PC-3 (cell line): ENCODE measurements at regions not wholly inside any gene's neighbourhood (a gene's known extent, or its start where the extent isn't known, plus 50 kb on each side); places are given as distances from the start of the nearest gene placed in this dataset.

Experiments used
- ATAC-seq: fragments of 200-7000 bp; cut with Tn5 transposase; 2 replicates; pipeline ENCODE4 v1.9.1; 2020; ENCODE audit warnings: mild to moderate bottlenecking, moderate library complexity
- BruUV-seq: library from RNA; stranded (reverse); fragments of 400-500 nt; replicated peaks from 2 replicates; lab custom pipeline; 2021; lab: Mats Ljungman, UMichigan
- CTCF ChIA-PET: fragments of 300-600 bp; sonication (Branson Sonifier 250); formaldehyde crosslinking; loops from one replicate; lab custom pipeline; 2022; ENCODE audit warnings: antibody characterized with exemption; lab: Charles Lee
- POLR2A ChIA-PET: fragments of 300-600 bp; sonication (Branson Sonifier 250); formaldehyde crosslinking; loops from one replicate; lab custom pipeline; 2022; ENCODE audit warnings: antibody characterized with exemption; ENCODE audit not compliant: unreplicated experiment; lab: Charles Lee
- DNase-seq: peaks from one replicate; pipeline ENCODE4 v3.0.0-alpha.2; 2015
- H2AFZ ChIP-seq: fragments of 300-600 bp; sonication (generic); 2 replicates; pipeline ENCODE4 v1.6.0; 2016; ENCODE audit warnings: antibody characterized with exemption, low read length
- H3F3A ChIP-seq: fragments of 300-600 bp; sonication (generic); one replicate; pipeline ENCODE4 v1.6.0; 2017; ENCODE audit warnings: antibody characterized with exemption, low read length, control low read depth, mild to moderate bottlenecking; ENCODE audit not compliant: unreplicated experiment
- H3K27ac ChIP-seq: fragments of 300-600 bp; sonication (generic); 2 replicates; pipeline ENCODE4 v1.5.1; 2016; ENCODE audit warnings: mild to moderate bottlenecking, low read length
- H3K27me3 ChIP-seq: fragments of 300-600 bp; sonication (generic); 2 replicates; pipeline ENCODE4 v1.6.1; 2016; ENCODE audit warnings: low read length, mixed read lengths
- H3K36me3 ChIP-seq: fragments of 300-600 bp; sonication (generic); 2 replicates; pipeline ENCODE4 v1.6.1; 2016; ENCODE audit warnings: low read depth, mixed run types, low read length, mixed read lengths
- H3K4me1 ChIP-seq: fragments of 300-600 bp; sonication (generic); 2 replicates; pipeline ENCODE4 v1.5.1; 2016; ENCODE audit warnings: low read length; ENCODE audit not compliant: insufficient read depth
- H3K4me2 ChIP-seq: fragments of 300-600 bp; sonication (generic); 2 replicates; pipeline ENCODE4 v1.6.0; 2016; ENCODE audit warnings: low read length
- H3K4me3 ChIP-seq: fragments of 300-600 bp; sonication (generic); 2 replicates; pipeline ENCODE4 v1.5.1; 2016; ENCODE audit warnings: mild to moderate bottlenecking, low read length, mixed read lengths
- H3K79me2 ChIP-seq: fragments of 300-600 bp; sonication (generic); 2 replicates; pipeline ENCODE4 v1.6.1; 2017; ENCODE audit warnings: low read length, mixed read lengths
- H3K9ac ChIP-seq: fragments of 300-600 bp; sonication (generic); 2 replicates; pipeline ENCODE4 v1.6.0; 2016; ENCODE audit warnings: mild to moderate bottlenecking, low read length
- H3K9me2 ChIP-seq: fragments of 300-600 bp; sonication (generic); replicated peaks from 2 replicates; pipeline ENCODE4 v1.6.1; 2016; ENCODE audit warnings: mixed run types, low read length, mixed read lengths
- H3K9me3 ChIP-seq: fragments of 300-600 bp; sonication (generic); 2 replicates; pipeline ENCODE4 v1.6.1; 2016; ENCODE audit warnings: low read length, mixed read lengths
- H4K20me1 ChIP-seq: fragments of 300-600 bp; sonication (generic); 2 replicates; pipeline ENCODE4 v1.6.1; 2016; ENCODE audit warnings: low read length, mixed read lengths
- CTCF ChIP-seq: fragments of 300-600 bp; sonication (generic); conservative IDR thresholded peaks from 2 replicates; pipeline ENCODE4 v1.5.1; 2017; ENCODE audit warnings: antibody characterized with exemption, low read depth, mild to moderate bottlenecking, low read length
- EZH2 ChIP-seq: fragments of 300-600 bp; sonication (generic); IDR thresholded peaks from one replicate; pipeline ENCODE4 v1.6.1; 2017; ENCODE audit warnings: antibody characterized with exemption, mild to moderate bottlenecking, low read length; ENCODE audit not compliant: unreplicated experiment
- EZH2phosphoT487 ChIP-seq: fragments of 300-600 bp; sonication (generic); IDR thresholded peaks from 2 replicates; pipeline ENCODE4 v1.6.1; 2018; ENCODE audit warnings: mild to moderate bottlenecking, antibody characterized with exemption, low read length, borderline replicate concordance
- intact Hi-C: fragments of 100-400 bp; cut with micrococcal nuclease; formaldehyde crosslinking; loops from 2 replicates; pipeline ENCODE4 v1.9.0; 2023

- Histone ChIP-seq H3K4me1 (no peaks in the 10 kb centered on the region), H3K36me3 (no peaks in the 10 kb centered on the region), H2AFZ (no peak overlapping the region), H3K27me3 (peaks cover 81% of the 10 kb centered on the region), H3K79me2 (no peaks in the 10 kb centered on the region), H3K9ac (no peak overlapping the region), H4K20me1 (no peaks in the 10 kb centered on the region), H3K4me3 (no peak overlapping the region), H3K9me3 (no peaks in the 10 kb centered on the region), H3K27ac (no peak overlapping the region), H3K9me2 (no peaks in the 10 kb centered on the region), H3F3A (no peaks in the 10 kb centered on the region), H3K4me2 (no peak overlapping the region)
- ChIA-PET CTCF (no interaction called here), POLR2A (no interaction called here)
- TF ChIP-seq CTCF = no peak
- intact Hi-C loops = no loop called here
- no peak for DNase-seq
- no peak for ATAC-seq
- no TSS peak for BruUV-seq
These were observed 761.1 kb upstream of the MMS22L start for GRCh38 chr6:98044151-98044561.

GRCh38 chr6:98044791-98045470 lies 761.9 kb upstream of the MMS22L start:
- no peak overlapping the region for H3K27ac ChIP-seq
- no peak overlapping the region for H3K9ac ChIP-seq
- H3K79me2 ChIP-seq = no peaks in the 10 kb centered on the region
- peaks cover 84% of the 10 kb centered on the region for H3K27me3 ChIP-seq
- H3F3A ChIP-seq = no peaks in the 10 kb centered on the region
- ATAC-seq (no peak), DNase-seq (no peak)
- H3K4me1 ChIP-seq = no peaks in the 10 kb centered on the region
- no peaks in the 10 kb centered on the region for H3K36me3 ChIP-seq
- intact Hi-C loops = no loop called here
- H3K4me3 ChIP-seq = no peak overlapping the region
- no peaks in the 10 kb centered on the region for H3K9me3 ChIP-seq
- H3K9me2 ChIP-seq = no peaks in the 10 kb centered on the region
- no peak overlapping the region for H2AFZ ChIP-seq
- BruUV-seq = no TSS peak
- H3K4me2 ChIP-seq = no peak overlapping the region
- ChIA-PET CTCF (no interaction called here), POLR2A (no interaction called here)
- H4K20me1 ChIP-seq = no peaks in the 10 kb centered on the region
- no peak for TF ChIP-seq EZH2
- no peak for TF ChIP-seq CTCF
- TF ChIP-seq EZH2phosphoT487 = no peak

- Histone ChIP-seq H3K9me2 (no peaks in the 10 kb centered on the region), H3K4me1 (no peaks in the 10 kb centered on the region), H3K27ac (no peak overlapping the region), H3K36me3 (no peaks in the 10 kb centered on the region), H3K9ac (no peak overlapping the region), H3K27me3 (peaks cover 82% of the 10 kb centered on the region), H3K4me3 (no peak overlapping the region), H3K9me3 (no peaks in the 10 kb centered on the region), H4K20me1 (no peaks in the 10 kb centered on the region), H3K79me2 (no peaks in the 10 kb centered on the region), H3F3A (no peaks in the 10 kb centered on the region), H2AFZ (no peak overlapping the region), H3K4me2 (no peak overlapping the region)
- intact Hi-C loops = no loop called here
- TF ChIP-seq EZH2phosphoT487 (no peak), EZH2 (no peak), CTCF (no peak)
- ChIA-PET POLR2A (interaction anchor here (0.7 kb wide), 1 partner anchor 876 kb away, joined by 3 read pairs; no protein-coding TSS in a partner anchor), CTCF (no interaction called here)
- DNase-seq (no peak), ATAC-seq (no peak)
- no TSS peak for BruUV-seq
These were observed 764.1 kb upstream of the MMS22L start for GRCh38 chr6:98047164-98047563.
